ENCODE measurements at regions not wholly inside any gene's neighbourhood (a gene's known extent, or its start where the extent isn't known, plus 50 kb on each side); places are given as distances from the start of the nearest gene placed in this dataset.

GRCh38 chr10:26381986-26382385 lies 56.2 kb upstream of the APBB1IP start:
- no peak for FAIRE-seq
- Histone ChIP-seq H3K36me3 (no peaks in the 10 kb centered on the region), H3K4me1 (no peaks in the 10 kb centered on the region), H3K4me3 (no peak overlapping the region), H3K27me3 (no peaks in the 10 kb centered on the region), H3K27ac (no peak overlapping the region), H3K9me3 (no peaks in the 10 kb centered on the region)
- intact Hi-C loops (cut with DNase I), result no loop called here
- no peak for ATAC-seq
- no peak for TF ChIP-seq CTCF (IDR thresholded peaks at IDR 0.05)
- no peak for DNase-seq
- WGBS, 2 donors, result 44 to 65% methylated on average over 1 of the region's 1 CpG

DNA sequence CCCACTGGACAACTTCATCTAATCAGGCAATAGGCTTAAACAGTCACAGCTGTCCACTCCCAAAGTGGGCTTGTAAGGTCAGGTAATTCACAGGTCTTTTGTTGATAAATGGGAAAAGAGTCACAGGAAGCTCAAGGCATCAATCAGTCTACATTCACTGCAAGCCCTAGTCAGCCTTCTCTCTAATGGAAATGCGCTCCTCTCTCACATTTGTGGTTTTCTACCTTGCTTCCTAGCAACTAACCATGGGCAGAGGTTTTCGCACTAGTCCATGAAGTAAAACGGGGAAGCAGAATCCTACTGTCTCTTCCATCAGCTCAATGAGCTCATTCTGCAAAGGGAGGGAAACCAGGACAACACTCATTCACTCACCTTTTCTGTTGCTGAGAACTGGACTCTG lies 53.5 kb upstream of the APBB1IP start:
- Histone ChIP-seq H3K36me3 (no peaks in the 10 kb centered on the region), H3K4me1 (no peaks in the 10 kb centered on the region), H3K27me3 (no peaks in the 10 kb centered on the region), H3K9me3 (no peaks in the 10 kb centered on the region), H3K4me3 (no peak overlapping the region), H3K27ac (no peak overlapping the region)
- DNase-seq (no peak), FAIRE-seq (no peak), ATAC-seq (peak in 2 of 4 donors; percentile 42 to 49)
- intact Hi-C loops (cut with DNase I), result no loop called here
- TF ChIP-seq CTCF (IDR thresholded peaks at IDR 0.05), result no peak
- 62 to 69% methylated on average over 3 of the region's 3 CpGs for WGBS, 2 donors

GRCh38 chr10:26385443-26385842 lies 52.7 kb upstream of the APBB1IP start:
- WGBS, 2 donors, result 61 to 73% methylated on average over 4 of the region's 4 CpGs
- Histone ChIP-seq H3K27me3 (no peaks in the 10 kb centered on the region), H3K4me3 (no peak overlapping the region), H3K4me1 (no peaks in the 10 kb centered on the region), H3K36me3 (no peaks in the 10 kb centered on the region), H3K9me3 (no peaks in the 10 kb centered on the region), H3K27ac (no peak overlapping the region)
- ATAC-seq, result no peak
- intact Hi-C loops (cut with DNase I), result no loop called here
- no peak for DNase-seq
- no peak for FAIRE-seq
- no peak for TF ChIP-seq CTCF (IDR thresholded peaks at IDR 0.05)

DNA sequence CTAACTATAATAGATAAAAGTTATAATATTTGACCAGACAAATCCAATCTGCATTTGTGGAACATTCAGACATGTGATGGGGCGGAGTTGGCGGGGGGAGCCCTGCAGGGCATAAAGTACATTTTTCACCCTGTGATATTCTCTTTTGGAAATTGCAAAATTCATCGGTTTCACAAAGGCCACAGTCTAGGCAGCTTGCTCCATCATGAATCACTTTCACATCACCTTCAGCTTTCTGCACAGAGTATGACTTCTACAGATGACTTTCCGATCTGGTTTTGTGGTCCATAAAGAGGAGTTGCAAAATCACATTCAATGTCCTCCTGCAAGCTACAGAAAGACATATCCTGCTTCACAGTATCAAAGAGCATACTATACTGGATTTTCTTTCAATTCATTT lies 51.4 kb upstream of the APBB1IP start:
- Histone ChIP-seq H3K9me3 (no peaks in the 10 kb centered on the region), H3K36me3 (no peaks in the 10 kb centered on the region), H3K27me3 (no peaks in the 10 kb centered on the region), H3K4me1 (no peaks in the 10 kb centered on the region), H3K27ac (no peak overlapping the region), H3K4me3 (no peak overlapping the region)
- TF ChIP-seq CTCF (IDR thresholded peaks at IDR 0.05), result no peak
- no peak for ATAC-seq
- FAIRE-seq, result no peak
- intact Hi-C loops (cut with DNase I), result no loop called here
- DNase-seq, result no peak
- 76 to 85% methylated on average over 4 of the region's 4 CpGs for WGBS, 2 donors
